HG03432 (cell line): ENCODE measurements at regions not wholly inside any gene's neighbourhood (a gene's known extent, or its start where the extent isn't known, plus 50 kb on each side); places are given as distances from the start of the nearest gene placed in this dataset.
"Not testable (repeated sequence)": the region's sequence is repeated elsewhere in the genome, so short reads cannot be mapped to it uniquely, and the experiment has no call there.

ENCODE experiments used
- ATAC-seq: cut with Tn5 transposase; IDR thresholded peaks from one replicate; pipeline ENCODE4 v1.9.1; 2021; ENCODE audit warnings: mild to moderate bottlenecking, moderate library complexity; ENCODE audit not compliant: unreplicated experiment

GRCh38 chr3:116512281-116512680, 67.0 kb upstream of the LSAMP start:
- no peak for ATAC-seq

DNA sequence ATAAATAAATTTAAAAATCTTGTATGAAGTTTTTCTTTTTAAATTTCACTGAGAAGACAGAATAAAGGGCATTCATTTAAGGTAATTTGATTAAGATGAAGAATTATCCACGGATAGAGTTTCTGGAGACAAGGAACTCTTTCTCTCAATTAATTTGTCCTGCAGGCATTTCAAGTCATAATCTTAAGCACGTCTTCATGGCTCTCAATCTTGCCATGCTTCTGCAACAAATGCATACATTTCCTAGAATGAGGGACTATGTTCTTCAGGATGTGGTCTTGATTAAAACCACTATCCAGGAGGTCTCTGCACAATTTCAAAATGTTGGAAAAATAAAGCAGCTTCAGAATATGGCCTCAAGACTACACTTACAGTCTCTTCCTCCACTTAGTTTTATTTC, 67.6 kb upstream of the LSAMP start:
- no peak for ATAC-seq

DNA sequence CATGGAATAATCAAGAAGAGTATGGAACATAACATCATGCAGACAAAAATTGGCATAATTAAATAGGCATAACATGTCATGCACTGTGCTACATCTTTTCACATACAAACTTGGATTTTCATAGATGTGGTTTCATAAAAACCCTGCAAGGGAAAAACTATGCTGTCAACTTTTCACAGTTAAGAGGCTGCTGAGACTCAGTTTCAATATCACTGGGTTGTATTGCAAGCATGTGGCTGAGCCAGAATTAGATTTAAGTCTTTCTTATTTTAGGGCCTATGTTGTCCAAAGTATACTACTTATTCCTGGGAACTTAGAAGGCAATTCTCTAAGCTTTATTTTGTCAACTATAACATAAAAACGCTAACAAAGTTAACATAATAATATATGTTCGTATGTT, 70.7 kb upstream of the LSAMP start:
- no peak for ATAC-seq

- ATAC-seq: peak; percentile 65
Measured at GRCh38 chr3:116517308-116517707, 72.0 kb upstream of the LSAMP start.

DNA sequence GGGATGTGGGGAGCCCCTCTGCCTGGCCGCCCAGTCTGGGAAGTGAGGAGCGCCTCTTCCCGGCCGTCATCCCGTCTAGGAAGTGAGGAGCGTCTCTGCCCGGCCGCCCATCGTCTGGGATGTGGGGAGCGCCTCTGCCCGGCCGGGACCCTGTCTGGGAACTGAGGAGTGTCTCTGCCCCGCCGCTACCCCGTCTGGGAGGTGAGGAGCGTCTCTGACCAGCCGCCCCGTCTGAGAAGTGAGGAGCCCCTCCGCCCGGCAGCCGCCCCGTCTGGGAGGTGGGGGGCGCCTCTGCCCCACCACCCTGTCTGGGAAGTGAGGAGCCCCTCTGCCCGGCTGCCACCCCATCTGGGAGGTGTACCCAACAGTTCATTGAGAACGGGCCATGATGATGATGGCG, 73.8 kb upstream of the LSAMP start:
- ATAC-seq: not testable (repeated sequence)

DNA sequence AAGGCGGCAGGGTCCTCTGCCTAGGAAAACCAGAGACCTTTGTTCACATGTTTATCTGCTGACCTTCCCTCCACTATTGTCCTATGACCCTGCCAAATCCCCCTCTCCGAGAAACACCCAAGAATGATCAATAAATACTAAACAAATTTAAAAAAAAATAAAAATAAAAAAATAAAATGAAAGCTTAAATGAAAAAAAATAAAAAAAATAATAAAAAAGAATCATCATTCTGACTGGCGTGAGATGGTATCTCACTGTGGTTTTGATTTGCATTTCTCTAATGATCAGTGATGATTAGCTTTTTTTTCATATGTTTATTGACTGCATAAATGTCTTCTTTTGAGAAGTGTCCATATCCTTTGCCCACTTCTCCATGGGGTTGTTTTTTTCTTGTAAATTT, 74.5 kb upstream of the LSAMP start:
- not testable (repeated sequence) for ATAC-seq

DNA sequence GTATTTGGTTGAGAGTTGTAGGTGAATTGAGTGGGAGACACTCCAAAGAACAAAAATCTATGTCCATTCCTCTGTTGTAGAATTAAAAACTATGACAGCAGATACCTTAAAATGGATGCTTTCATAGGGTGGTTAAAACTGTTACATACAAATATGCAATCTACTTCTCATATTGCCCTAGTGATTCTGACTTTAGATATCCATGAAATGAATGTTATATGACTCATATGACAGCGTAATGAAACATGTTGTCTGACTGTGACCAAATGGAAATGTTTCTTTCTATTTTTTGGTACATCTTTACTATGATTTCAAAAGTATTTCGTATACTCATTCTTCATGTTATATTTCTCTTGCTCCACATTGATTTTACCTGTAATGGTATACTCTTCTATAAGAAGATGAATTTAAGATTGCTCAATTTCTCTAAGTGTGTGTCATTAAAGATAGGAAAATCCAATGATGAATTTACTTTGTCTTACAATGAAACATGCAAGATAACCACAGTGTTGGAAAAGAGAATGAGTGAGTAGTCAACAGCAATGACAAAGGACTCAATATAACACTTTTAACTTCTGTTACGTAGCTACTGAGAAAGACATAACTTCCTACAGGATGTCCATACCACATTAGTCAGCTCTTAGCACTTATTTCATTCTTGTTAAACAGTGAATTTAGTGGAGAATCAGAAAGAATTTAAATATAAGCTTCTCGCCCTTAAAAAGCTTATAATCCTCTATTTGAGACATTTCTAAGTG, 79.3 kb upstream of the LSAMP start:
- no peak for ATAC-seq

DNA sequence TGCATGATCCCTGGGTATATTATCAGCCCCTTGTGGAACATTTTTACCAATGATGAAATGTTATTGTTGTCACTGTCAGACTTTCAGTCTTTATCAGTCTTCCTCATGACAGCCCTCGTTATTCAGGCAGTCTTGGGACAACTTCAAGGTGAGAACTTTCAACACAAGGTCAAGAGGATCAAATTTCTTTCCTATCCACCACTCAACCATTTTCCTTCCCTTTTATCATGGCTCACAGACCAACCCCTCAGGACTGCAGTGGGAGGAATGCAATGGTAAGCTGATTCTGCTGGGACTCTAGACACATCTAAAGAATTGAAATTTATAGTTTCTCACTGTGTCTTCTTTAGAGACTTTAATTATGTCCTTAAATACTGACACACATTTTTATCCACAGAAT, 107.0 kb upstream of the LSAMP start:
- no peak for ATAC-seq

DNA sequence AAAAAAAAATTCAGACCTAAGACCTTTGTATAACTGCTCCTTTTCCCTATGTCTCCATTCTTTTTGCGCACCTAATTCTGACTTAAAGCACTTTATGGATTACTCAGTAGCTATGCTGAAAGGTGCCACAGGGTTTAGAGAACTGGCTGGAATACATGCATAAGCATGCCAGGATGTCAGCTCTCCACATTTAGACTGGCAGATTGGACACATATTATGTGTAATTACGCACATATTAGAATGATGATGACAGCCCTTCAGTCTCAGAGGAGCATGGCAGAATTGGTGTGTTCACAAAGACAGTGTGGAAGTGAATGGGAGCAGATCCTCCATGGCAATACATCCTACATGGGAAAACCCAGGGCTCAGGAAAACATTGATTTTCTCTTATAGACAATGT, 108.1 kb upstream of the LSAMP start:
- ATAC-seq: no peak

DNA sequence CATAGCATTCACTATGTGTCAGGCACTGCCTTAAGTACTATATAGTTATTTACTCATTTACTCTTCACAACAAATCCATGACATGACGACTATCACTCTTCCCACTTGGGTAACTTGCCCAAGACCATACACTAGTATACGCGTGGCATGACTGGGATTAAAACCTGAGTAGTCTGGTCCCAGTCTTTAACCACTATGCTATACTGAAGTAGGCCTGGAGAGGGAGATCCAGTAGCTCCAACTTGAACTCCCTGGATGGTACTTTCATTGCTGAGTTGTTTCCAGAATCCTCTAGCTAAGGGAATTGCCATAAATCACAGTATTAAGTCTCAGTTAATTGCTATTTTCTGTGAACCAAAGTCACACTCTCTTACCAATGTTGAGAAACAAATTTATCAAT, 116.2 kb upstream of the LSAMP start:
- no peak for ATAC-seq

GRCh38 chr3:116563351-116563750, 118.1 kb upstream of the LSAMP start:
- no peak for ATAC-seq

DNA sequence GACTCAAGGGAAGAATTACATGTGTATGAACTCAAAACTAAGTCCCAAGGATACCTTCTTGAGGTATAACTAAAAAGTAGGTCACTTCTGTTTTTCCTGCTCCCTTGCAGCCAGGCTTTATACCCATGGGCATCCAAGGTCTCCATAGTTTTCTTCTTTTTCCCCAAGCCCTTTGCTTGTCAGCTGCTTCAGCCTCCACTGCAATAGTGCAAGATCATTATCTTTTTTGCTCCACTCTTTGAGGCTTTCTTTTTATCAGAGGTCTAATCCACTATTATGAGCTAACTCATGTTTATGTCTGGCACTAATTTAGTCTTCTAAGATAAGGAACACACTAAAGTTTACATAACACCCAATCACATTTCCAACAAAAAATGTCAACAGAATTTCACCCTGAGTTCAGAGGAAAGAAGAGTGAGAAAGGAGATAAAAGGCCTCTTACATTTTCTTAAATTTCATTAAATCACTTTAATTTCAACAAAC, 121.2 kb upstream of the LSAMP start:
- ATAC-seq: no peak

DNA sequence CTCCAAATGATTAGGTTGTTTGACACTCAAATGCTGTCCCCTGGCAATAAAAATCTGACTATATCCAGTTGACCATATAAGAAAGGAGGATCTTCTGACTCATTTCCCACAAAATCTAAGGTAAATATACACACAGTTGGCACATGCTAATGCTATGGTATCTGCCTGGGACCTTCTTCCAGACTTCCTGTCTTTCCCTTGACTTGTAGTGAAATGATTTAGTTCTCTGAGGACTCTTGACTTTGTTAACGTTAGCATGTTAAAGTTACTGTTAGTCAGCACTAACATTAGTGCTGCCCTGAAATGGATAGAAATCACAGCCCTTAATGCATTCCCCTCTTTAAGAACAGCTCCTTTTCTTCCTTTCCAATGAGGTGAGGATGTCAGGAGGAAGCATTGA, 124.3 kb upstream of the LSAMP start:
- no peak for ATAC-seq

DNA sequence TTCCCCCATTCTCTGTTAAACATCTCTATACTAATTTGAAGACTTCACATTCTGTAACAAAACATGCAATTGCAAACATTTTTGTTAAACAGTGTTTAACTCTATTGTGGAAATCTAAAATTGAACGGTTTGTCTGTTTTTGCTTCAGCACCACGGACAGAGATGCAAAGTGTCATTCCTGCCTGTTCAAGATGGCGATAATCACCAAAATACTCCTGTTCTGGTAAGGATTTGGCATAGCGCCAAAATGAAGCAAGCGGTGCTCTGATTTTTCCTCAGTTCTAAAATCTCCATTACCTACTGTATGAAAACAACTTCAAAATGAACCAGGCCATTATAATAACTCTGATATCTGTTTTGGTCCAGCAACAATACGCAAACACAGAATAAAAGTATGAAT, 129.7 kb upstream of the TUSC7 start:
- no peak for ATAC-seq

DNA sequence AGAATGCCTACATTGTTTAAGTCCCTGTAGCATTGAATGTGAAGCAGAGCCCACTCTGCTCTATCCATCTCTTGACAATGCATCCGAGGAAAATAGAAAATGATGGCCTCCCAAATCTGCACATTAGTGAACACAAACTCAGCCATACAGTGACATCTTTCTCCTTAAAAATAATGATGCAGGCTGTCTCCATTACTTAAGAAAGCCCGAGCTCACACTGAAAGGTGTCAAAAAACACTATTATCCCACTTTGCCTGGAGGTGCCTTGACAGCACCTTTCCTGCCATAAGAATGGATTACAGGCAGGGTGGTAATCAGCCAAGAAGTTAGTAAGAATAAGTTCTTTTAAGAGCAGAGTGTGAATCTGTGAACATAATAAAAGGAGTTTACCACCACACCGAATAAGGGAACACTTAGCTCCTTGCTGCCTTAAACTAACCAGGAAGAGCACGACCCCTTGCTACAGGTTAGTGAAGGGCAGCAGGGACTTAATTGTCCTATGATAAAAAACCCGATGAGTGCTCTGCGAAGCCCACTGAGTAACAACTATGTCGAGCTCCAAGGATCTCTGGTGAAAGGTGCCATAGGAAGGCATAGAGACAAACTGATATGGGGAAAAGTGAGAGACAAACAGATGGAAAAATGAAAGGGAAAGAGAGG, 123.2 kb upstream of the TUSC7 start:
- no peak for ATAC-seq

- ATAC-seq: no peak
Measured at GRCh38 chr3:116591236-116591635, 118.3 kb upstream of the TUSC7 start.

DNA sequence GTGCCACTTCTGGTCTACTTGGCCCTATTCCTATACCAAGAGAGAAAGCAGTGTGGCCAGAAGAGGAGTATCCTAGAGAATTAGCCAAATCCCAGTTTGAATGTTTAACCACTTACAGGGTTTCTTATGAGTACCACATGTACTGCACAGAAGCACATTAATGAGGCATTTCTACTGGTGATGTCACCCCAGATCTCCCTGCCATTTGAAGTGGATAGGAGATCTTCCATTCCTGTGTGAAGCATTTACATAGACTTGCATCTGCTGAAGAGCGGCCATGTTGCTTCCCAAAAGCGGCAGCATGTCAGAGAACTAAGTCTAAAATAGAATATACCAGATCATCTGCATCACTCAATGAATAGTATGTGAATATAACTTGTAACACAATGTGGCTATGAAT, 108.4 kb upstream of the TUSC7 start:
- no peak for ATAC-seq

GRCh38 chr3:116607205-116607604, 102.4 kb upstream of the TUSC7 start:
- no peak for ATAC-seq

DNA sequence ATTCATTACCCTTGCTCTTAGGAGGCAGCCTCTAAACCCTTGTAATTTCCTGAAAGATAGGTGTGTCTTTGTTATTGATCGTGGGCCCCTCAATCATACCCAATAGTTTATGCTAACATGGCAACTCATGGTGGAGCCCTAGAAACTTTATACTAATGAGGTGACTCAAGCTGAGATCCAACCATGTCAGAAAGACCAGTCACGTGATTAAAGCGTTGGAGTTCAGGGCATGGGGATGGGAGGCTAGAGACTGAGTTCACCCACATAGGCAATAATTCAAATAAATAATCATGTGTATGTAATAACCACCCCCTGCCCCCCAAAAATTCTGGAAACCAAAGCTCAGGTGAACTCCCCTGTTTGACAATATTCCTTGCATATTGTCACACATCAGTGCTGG, 99.5 kb upstream of the TUSC7 start:
- no peak for ATAC-seq

- peak; percentile 49 for ATAC-seq
Measured at GRCh38 chr3:116614795-116615362, 94.7 kb upstream of the TUSC7 start.

DNA sequence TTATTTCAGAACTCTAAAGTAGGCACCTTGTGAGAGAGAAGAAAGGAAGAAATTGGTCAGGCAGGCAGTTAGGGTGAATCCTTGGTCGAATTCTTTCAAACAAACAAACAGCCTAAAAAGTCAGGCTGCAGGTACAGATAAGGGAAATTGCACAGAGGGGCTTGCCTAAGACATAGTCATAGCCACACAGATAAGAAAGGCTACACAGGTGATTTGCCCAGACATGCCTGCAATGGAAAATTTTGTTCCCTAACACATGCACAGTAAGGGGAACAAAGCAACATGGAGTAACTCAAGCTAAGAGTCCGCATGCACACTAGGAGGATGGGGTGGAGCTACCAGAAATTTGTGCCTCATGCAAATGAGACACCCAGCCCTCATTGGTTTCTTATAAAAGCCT, 91.4 kb upstream of the TUSC7 start:
- ATAC-seq: no peak

DNA sequence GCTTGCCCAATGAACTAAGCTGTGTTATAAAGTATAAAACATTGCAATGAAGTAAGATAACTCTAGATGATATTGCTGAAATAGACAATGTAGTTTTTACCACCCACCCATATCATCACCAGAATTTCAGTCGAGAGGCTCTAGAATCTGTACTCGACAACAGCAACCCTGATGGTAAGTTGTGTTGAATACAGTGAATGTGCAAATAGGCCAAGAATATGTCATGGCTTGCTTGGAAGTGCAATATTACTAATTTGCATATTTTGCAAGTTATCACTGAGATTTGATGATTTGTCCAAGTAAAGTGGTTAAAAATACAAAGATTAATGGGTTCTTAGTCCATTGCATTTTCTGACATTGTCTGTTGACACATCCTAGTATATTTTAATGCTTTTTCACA, 90.6 kb upstream of the TUSC7 start:
- ATAC-seq: no peak
